ENCODE measurements at regions not wholly inside any gene's neighbourhood (a gene's known extent, or its start where the extent isn't known, plus 50 kb on each side); places are given as distances from the start of the nearest gene placed in this dataset.

DNA sequence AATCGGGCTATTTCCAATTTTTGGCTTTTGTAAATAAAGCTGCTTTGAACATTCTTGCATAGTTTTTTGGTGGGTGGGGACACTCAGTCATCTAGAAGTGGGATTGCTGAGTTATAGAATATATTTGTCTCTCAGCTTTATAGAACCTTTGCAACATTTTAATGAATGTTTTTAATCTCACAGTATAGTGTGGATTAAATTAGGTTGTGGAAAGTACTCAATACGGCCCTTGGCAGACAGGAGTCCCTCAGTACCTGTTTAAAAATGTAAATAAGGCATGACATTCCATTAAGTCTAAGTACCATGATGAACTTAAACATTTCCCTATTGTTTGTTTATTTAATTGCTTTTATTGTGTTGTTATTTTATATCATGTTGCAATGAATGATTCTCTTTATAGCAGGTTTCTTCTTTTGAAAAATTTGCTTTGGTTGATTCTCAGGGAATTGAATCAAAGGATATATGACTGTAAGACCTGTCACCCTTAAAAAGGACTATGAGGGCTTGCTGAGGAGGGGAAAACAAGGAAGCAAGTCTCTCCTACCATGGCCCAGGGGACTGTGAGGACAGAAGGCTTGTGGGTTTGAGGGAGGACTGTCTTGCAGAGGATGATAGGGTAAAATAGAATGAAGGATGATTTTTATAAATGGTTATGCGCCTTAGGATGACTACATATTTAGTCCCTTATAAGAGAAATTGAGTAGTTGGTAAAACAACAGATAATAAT is 165.1 kb downstream of the RPIA start:
- no peak overlapping the region for H3K27ac Mint-ChIP-seq
- Histone ChIP-seq H4K91ac (ENCODE audit: insufficient read length, low read depth, low read length) (no peak overlapping the region), H2AK5ac (ENCODE audit: insufficient read length, low read length) (no peak overlapping the region), H3K23me2 (ENCODE audit: insufficient read length, low read depth, low read length, poor library complexity, severe bottlenecking) (no peaks in the 10 kb centered on the region), H4K8ac (replicated peaks; ENCODE audit: insufficient read length, low read depth, low read length) (no peak overlapping the region), H3K9me3 (ENCODE audit: control insufficient read depth, low read depth, low read length) (peaks cover 1% of the 10 kb centered on the region), H2BK15ac (ENCODE audit: low read depth, low read length) (no peak overlapping the region), H2BK20ac (ENCODE audit: low read depth, low read length, poor library complexity, severe bottlenecking) (no peak overlapping the region), H3K27ac (ENCODE audit: insufficient read length, low read depth, low read length) (no peak overlapping the region), H3K79me1 (ENCODE audit: insufficient read depth, low read depth, low read length, poor library complexity, severe bottlenecking) (no peaks in the 10 kb centered on the region), H3K4me1 (ENCODE audit: insufficient read depth, low read length) (no peaks in the 10 kb centered on the region), H2AFZ (ENCODE audit: low read length) (no peak overlapping the region), H4K5ac (ENCODE audit: insufficient read length, low read depth, low read length) (no peak overlapping the region), H3K18ac (ENCODE audit: insufficient read length, low read depth, low read length) (no peak overlapping the region), H3K56ac (ENCODE audit: insufficient read length, low read depth, low read length) (no peak overlapping the region), H2BK5ac (ENCODE audit: insufficient read length, low read length) (no peak overlapping the region), H3K27me3 (ENCODE audit: insufficient read depth, low read length) (no peaks in the 10 kb centered on the region; the same call in 1 of the 2 replicates), H4K20me1 (ENCODE audit: control insufficient read depth, insufficient read depth, insufficient read length) (no peaks in the 10 kb centered on the region), H3T11ph (ENCODE audit: low read length) (no peak overlapping the region), H3K23ac (ENCODE audit: insufficient read length, low read depth, low read length) (no peak overlapping the region), H2BK12ac (ENCODE audit: insufficient read length, low read depth, low read length) (no peak overlapping the region), H3K79me2 (ENCODE audit: insufficient read depth, low read length) (no peaks in the 10 kb centered on the region), H2BK120ac (ENCODE audit: low read depth, low read length, poor library complexity, severe bottlenecking) (no peak overlapping the region), H3K4me2 (ENCODE audit: insufficient read depth, insufficient read length, low read length) (no peak overlapping the region), H3K9ac (ENCODE audit: extremely low read depth, insufficient read length, low read length) (no peak overlapping the region), H3K4ac (ENCODE audit: low read depth, low read length) (no peak overlapping the region), H3K14ac (ENCODE audit: insufficient read depth, low read length) (no peak overlapping the region)
- no peaks in the 10 kb centered on the region for H3K4me1 Mint-ChIP-seq
- H3K4me3 Mint-ChIP-seq, result no peak overlapping the region
- no peak for DNase-seq
- H3K9me3 Mint-ChIP-seq, result peaks cover 69 to 90% of the 10 kb centered on the region in 2 experiments
- TF ChIP-seq, protein P1, sequence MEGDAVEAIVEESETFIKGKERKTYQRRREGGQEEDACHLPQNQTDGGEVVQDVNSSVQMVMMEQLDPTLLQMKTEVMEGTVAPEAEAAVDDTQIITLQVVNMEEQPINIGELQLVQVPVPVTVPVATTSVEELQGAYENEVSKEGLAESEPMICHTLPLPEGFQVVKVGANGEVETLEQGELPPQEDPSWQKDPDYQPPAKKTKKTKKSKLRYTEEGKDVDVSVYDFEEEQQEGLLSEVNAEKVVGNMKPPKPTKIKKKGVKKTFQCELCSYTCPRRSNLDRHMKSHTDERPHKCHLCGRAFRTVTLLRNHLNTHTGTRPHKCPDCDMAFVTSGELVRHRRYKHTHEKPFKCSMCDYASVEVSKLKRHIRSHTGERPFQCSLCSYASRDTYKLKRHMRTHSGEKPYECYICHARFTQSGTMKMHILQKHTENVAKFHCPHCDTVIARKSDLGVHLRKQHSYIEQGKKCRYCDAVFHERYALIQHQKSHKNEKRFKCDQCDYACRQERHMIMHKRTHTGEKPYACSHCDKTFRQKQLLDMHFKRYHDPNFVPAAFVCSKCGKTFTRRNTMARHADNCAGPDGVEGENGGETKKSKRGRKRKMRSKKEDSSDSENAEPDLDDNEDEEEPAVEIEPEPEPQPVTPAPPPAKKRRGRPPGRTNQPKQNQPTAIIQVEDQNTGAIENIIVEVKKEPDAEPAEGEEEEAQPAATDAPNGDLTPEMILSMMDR (conservative IDR thresholded peaks at IDR 0.05), result no peak
- peaks cover 0 to 32% (median 1%) of the 10 kb centered on the region in 3 experiments; a peak in 2 of 7 replicates for H3K36me3 Mint-ChIP-seq (ENCODE audit: insufficient read depth in 1 of 3, low read depth in 3 of 3)
- no CpG with 5 or more reads among the region's 3 CpGs for WGBS (ENCODE audit: extremely low coverage, insufficient read length, low lambda C conversion rate)
- H3K27me3 Mint-ChIP-seq (ENCODE audit: low read depth), result peaks cover 3% of the 10 kb centered on the region; the same call in 1 of the 2 replicates
